Inferior parietal cortex (tissue), 1 donor: ENCODE measurements at regions not wholly inside any gene's neighbourhood (a gene's known extent, or its start where the extent isn't known, plus 50 kb on each side); places are given as distances from the start of the nearest gene placed in this dataset.
"Not testable (repeated sequence)": the region's sequence is repeated elsewhere in the genome, so short reads cannot be mapped to it uniquely, and the experiment has no call there.

Experiments used
- DNase-seq: peaks from one replicate; pipeline ENCODE4 v3.0.0-alpha.2; 2016; ENCODE audit errors: extremely low spot score

DNA sequence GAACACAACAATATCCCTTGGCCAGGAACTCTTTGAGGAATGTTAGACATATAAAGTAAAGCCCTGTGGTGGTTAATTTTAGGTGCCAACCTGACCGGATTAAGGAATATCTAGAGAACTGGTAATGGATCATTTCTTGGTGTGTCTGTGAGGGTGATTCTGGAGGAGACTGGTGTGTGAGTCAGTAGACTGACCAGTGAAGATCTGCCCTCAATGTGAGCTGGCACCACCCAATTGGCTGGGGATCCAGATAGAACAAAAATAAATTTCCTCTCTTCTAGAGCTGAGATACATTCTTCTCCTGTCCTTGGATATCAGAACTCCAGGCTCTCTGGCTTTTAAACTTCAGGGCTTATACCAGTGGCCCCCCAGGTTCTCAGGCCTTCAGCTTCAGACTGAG lies 56.2 kb upstream of the TNPO1 start:
- DNase-seq, result no peak

- DNase-seq, result no peak
These were observed 63.6 kb upstream of the TNPO1 start for GRCh38 chr5:72752909-72753308.

DNA sequence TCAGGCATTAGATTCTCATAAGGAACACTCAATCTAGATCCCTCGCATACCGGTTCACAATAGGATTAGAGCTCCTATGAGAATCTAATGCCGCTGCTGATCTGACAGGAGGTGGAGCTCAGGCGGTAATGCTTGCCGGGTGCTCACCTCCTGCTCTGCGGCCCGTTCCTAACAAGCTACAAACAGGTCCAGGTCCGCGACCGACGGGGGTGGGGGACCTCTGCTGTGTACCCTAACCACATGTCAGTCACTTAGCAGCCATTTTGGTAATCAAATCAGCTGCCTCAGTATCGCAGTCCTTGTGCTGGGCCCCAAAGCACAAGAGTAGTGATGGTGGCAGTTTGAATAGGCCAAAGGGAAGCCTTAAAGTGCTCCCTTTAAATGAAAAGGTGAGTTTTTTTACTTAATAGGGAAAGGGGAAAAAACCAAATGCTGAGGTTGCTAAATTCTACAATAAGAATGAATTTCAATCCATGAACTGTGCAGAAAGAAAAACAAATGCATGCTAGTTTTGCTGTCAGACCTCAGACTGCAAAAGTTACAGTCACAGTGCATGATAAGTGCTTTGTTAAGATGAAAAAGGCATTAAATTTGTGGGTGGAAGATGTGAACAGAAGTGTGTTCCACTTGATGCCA lies 67.0 kb upstream of the TNPO1 start:
- DNase-seq, result no peak

DNA sequence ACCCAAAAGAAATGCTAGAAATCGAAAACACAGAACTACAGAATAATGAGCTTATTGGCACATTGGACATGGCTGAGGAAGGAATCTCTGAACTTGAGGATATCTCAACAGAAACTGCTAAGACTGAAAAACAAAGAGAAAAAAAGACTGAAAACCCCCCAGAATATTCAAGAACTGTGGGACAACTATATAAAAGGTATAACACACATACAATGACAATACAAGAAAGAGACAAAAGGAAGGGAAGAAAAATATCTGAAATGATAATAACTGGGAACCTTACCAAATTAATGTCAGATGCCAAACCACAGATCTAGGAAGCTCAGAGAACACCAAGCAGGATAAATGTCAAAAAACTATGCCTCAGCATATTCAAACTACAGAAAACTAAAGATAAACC lies 68.6 kb upstream of the TNPO1 start:
- DNase-seq, result no peak

DNA sequence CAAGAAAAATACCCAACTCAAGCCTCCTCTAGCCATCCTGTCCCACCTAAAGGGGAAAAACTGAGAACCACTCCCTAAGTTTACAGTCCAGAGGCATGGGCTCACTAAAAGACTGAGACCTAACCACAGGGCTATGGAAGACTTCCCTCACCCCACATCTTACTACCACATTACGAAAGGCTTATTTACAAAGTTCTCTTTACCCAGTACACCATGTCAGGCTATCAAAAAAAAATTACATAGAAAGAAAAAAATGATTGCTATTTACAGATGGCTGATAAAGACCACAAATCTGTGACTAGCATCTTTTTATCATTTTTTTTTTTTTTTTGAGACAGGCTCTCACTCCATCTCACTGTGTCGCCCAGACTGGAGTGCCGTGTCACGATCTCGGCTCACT lies 69.7 kb upstream of the TNPO1 start:
- DNase-seq, result no peak

DNA sequence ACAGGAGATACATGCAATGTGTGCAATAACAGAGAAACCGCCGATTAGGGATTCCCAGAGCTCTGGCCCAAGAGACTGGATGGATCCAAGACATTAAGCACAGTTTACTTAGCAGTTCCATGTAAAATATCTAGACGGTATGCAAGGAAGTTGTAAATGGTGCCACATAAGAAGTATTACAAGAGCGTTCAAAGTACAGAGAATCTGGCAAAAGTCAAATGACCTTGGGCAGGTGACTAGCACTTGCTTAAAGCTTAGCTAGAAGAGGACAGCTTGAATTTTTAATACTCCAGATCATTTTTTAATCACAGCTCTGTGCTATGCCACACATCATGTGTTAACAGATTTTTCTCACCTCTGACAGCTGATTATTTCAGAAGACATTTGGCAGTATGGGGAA lies 72.3 kb upstream of the TNPO1 start:
- DNase-seq, result no peak

- DNase-seq, result no peak
These were observed 74.7 kb upstream of the TNPO1 start for GRCh38 chr5:72741805-72742204.

DNA sequence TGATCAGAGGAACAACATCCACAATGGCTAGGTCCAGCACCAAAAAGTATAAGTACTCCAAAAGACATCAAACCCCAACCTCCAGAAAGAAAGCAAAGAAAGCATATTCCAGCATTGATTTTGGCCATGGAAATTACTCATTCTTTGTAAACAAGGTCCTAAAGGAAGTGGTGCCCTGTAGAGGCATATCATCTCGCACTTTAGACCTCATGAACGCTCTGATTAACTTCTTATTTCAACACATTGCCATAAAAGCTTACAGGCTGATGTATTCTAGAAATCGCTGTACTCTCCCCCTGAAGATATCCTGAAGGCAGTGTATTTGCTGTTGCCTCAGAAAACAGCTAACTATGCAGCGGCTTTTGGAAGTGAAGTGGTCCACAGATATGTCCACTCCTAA lies 82.7 kb upstream of the TNPO1 start:
- DNase-seq, result no peak

- DNase-seq, result no peak
These were observed 92.9 kb upstream of the TNPO1 start for GRCh38 chr5:72723581-72723980.

GRCh38 chr5:72722792-72723452 lies 93.5 kb upstream of the TNPO1 start:
- DNase-seq, result no peak

DNA sequence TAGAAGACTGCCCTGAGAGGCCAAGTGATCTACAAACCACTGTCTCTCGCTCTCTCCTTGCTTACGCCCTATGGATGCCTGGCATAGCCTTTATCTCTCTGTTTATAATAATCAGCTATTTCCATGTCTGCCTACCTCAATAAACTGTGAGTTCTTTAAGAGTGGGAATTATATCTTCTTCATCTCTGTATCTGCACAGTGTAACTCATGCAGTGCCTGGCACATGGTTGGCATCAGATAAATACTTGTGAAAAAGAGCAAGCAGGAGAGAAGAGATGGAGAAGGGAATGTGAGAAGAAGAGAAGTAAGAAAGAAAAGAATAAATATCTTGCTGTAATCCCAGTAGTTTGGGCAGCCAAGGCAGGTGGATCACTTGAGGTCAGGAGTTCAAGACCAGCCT lies 94.6 kb upstream of the TNPO1 start:
- no peak for DNase-seq

DNA sequence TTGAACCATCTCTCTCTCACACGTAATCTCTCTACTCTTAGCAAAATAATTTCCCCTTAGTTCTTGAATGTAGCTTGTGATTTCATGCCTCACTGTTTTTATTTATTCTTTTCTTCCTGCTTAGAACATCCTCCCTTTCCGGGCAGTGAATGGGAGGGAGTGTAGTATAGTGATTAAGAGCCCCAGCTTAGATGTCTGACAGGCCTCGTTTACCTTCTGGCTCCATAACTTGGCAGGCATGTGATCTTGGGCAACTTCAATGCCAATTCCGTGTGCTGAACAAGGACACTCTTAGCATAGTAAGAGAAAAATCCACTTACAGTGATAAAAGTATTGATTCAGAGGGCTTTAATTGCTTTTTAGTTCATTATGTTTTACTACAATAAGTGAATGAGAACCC lies 96.3 kb upstream of the TNPO1 start:
- no peak for DNase-seq

- no peak for DNase-seq
These were observed 105.1 kb upstream of the TNPO1 start for GRCh38 chr5:72711351-72711750.

- DNase-seq, result no peak
These were observed 107.1 kb upstream of the TNPO1 start for GRCh38 chr5:72709341-72709740.

DNA sequence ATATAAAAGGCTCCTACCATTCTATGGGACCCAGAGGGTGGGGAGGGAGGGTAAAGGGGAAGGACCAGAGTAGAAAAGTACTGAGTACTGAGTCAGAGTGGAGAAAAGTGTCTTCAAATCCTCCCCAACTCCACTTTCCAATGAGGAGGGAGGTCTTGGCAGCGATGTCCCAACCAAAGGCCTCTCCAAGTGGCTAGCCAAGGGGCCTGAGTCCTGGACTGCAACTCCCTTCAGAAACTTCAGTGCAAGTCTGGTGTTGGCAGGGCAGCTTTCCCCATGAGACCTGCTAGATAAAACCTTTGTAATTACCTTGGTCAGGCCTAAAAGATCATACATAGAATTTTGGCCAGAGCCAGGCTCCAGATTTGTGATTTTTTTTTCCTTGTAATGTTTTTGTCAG lies 111.3 kb upstream of the TNPO1 start:
- no peak for DNase-seq

- no peak for DNase-seq
These were observed 112.6 kb upstream of the TNPO1 start for GRCh38 chr5:72703876-72704275.

GRCh38 chr5:72702881-72703434 lies 113.5 kb upstream of the TNPO1 start:
- no peak for DNase-seq

- not testable (repeated sequence) for DNase-seq
These were observed 114.4 kb upstream of the TNPO1 start for GRCh38 chr5:72702105-72702504.

DNA sequence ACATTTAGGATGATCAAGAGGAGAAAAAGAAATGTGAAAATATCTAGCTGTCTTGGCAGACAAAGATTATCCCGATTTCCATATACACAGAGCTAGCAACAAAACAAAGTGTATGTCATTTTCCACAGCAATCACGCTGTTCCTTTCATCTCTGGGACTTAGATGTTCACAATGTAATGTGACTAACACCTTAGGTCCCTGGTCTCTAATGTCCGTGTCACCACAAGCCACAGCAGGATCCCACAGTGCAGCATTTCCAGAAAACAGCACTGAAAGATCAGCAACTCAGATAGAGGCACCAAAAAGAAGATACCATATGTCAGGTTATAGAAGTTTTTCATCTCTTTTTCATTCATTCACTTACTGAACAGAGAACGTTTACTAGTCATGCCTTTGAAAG lies 118.0 kb upstream of the TNPO1 start:
- DNase-seq, result no peak

- no peak for DNase-seq
These were observed 118.8 kb upstream of the TNPO1 start for GRCh38 chr5:72697622-72698021.

GRCh38 chr5:72695659-72696058 lies 120.8 kb upstream of the TNPO1 start:
- no peak for DNase-seq

DNA sequence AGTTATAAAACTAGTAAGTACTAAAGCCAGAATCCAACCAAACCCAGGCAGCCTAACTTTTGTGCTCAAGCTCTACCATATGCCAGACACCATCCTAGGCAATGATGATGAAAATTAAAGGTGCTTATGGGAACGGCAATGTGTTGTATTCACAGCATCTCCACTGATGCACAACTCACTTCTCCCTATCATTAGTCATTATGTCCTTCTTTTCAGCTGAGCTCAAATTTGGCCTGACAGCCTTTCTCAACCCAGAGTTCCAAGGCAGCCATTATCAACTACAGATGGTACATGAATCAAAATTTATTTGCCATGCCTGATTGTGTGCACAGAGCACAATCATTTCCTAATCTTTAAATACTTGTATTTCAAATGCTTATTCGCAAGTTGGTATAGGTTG lies 121.6 kb upstream of the TNPO1 start:
- DNase-seq, result no peak

- DNase-seq, result no peak
These were observed 122.8 kb upstream of the TNPO1 start for GRCh38 chr5:72693546-72694205.
